Fibroblast of peridontal ligament (primary cell): ENCODE measurements at regions not wholly inside any gene's neighbourhood (a gene's known extent, or its start where the extent isn't known, plus 50 kb on each side); places are given as distances from the start of the nearest gene placed in this dataset.
"Not testable (repeated sequence)": the region's sequence is repeated elsewhere in the genome, so short reads cannot be mapped to it uniquely, and the experiment has no call there.

Experiments used
- DNase-seq: peaks from one replicate; pipeline ENCODE4 v3.0.0-alpha.2; 2010; ENCODE audit errors: extremely low read depth

DNA sequence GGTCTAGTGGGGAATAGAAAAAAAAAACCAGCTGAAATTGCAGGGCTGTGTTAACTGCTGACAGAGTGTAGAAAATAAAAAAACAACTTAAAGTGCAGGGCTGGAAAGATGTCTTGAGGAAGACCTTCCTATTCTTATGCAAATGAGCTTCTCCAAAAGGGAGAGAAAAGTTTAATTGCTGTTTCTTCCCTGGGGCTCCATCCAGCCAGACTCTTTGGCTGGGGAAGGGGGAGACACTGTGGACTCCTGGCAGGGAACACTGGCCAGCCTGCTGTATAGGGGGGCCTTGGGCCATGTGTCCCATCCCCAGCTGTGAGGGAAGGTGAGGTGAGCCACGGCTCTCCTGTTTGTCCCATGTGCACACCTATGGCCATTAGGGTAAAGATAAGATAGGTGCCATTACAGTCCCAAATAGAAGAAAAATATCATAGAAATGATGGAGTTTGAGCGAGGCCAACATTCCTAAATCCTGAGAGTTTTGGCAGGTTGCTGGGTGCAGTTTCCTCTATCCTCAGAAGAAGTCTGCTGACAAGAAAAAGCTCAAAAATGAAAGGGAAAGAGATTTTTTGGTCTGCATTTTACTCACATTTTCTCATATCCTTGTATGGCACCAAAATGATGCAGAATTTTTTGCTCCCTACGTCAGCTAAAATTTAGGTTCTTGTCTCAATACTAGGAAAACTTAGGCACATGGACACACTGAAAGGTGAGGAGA lies 901.7 kb downstream of the PLOD2 start:
- DNase-seq, result no peak

DNA sequence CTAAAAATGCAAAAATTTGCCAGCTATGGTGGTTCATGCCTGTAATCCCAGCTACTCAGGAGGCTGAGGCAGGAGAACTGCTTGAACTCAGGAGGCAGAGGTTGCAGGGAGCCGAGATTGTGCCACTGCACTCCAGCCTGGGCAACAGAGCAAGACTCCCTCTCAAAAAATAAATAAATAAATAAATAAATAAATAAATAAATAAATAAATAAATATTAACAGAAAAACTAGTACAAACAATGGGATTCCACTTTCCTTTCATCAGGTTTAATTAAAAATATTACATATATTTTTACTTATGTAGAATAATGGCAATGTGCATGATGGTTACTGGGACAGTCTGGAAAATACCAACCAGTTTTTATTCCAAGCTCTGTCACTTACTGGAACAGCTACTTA lies 897.5 kb downstream of the PLOD2 start:
- not testable (repeated sequence) for DNase-seq

DNA sequence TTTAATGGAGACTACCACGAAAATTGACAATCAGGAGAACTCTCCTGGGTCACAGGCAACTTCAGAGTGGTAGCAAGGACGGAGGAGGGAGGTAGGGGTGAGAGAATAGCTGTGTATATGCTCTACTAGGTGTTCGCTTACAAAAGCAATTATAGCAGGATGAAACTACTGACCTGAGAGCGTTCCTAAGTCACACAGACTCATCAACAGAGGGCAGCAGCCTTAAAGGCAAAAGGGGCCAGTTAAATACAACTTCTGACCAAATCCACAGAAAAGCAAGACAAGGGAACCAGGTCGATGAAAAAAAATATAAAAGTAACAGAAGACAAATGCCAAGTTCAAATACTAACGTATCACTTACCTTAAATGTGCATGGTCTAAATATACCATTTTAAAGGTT lies 894.6 kb downstream of the PLOD2 start:
- no peak for DNase-seq

DNA sequence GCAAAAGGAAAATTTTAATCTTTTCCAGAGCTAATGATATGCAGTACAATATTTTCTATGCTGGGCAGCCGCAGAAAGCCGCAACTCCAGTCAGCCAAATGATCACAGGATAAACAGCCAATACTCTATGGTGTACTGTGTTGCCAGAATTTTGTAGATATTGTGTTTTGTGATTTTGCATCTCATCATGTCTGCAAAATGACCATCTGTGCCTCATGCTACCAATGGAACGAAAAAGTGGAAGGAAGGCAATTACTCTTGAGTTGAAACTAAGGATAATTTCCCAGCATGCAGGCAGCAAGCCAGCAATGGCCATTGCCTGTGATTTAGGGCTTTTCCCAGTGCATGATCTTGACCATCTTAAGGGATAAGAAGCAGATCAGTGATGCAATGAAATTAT lies 891.9 kb downstream of the PLOD2 start:
- DNase-seq, result no peak

DNA sequence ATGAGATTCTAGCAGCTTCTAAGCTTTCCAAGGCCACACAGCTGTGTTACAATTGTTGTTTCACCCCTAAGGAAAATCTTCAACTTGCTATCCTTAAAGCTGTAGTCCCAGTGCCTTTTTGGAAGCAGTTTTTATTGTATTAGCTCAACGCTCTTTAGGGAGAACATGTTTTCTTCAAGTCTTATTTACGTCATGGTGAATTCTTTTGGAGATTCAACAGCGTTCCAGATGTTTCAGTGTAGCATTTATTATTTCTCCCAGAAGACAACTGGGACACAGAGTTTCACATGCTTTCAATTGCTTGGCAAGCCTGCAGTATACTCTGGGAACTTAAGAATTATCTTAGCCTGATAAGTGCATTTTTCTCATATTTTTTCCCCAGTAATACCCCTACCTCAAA lies 888.3 kb downstream of the PLOD2 start:
- DNase-seq, result no peak

DNA sequence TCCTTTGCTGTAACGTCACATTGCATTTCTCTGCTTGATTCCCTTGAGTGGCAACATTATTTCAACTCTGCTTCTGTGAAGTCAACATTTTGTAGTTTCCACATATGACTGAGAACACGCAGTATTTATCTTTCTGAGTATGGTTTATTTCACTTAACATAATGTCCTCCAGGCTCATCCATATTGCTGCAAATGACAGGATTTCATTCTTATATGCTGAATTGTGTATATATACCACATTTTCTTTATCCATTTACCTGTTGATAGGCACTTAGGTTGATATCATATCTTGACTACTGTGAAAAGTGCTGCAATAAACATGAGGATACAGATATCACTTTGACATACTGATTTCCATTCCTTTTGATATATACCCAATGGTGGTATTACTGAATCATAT lies 878.5 kb downstream of the PLOD2 start:
- DNase-seq, result no peak

DNA sequence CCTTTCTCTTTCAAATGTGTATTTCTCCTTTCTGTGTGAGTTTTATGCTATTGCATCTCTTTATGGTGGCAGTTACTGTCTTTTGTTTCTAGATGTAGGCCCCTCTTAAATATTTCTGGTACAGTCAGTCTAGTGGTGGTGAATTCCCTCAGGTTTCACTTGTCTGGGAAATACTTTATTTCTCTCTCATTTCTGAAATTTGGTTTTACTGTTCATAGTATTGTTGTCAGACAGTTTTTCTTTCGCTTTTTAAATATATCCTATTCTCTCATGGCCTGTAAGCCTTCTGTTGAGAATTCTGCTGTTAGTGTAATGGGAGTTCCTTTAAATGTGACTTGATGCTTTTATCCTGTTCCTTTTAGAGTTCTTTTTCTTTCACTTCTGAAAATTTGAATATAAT lies 874.0 kb downstream of the PLOD2 start:
- no peak for DNase-seq

DNA sequence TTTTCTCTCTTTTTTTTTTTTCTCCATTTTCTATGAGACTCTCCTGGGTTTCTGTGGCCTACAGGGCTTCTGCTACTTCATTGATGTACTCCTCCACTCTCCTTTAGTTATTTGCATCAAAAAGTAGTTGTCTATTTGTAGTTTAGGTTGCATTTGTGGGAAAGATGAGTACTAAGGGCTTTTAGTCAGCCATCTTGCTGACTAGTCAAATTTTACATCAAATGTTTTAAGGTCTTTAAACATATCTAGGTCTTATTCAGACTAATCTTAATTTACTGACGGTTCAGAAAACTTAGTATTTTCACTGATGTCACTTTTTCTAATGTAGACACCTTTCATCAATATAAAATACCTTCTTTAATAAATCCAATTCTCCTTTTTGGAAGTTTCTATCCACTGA lies 871.0 kb downstream of the PLOD2 start:
- no peak for DNase-seq

DNA sequence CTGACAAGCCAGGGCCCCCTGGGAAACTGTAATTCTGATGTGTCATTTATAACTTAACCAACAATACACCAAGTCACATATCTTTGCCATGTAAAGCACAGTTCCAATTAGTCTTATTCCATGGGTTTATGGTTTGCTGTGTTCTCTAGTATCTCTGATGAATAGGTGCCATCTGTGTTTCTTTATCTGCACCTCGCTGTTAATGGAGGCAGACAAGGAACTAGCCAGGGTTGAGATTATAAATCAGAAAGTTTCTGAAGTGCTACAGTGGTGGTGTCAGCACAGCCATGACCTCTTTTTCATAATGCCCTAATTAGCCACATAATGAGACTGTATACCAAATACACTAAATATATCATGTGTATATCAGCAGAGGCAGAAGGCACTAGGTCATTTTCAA lies 866.4 kb downstream of the PLOD2 start:
- DNase-seq, result no peak

DNA sequence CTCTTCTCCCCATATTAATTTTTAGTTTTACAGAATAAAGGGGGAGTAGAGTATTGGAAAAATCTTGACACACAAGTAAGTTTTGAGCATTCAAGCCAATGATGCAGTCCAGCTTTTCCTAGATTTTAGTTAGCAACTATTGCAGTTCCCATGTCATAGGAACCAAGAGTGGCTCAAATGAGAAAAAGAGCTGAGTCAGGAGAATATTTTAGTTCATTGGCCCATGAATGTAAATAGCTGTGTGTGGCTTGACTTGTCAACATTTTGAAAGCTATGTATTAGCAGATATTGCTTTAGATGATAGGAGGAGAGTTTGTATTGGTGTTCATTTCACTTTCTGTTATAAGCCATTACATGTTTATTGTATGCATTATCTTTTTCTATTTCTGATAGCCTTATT lies 853.7 kb downstream of the PLOD2 start:
- no peak for DNase-seq

DNA sequence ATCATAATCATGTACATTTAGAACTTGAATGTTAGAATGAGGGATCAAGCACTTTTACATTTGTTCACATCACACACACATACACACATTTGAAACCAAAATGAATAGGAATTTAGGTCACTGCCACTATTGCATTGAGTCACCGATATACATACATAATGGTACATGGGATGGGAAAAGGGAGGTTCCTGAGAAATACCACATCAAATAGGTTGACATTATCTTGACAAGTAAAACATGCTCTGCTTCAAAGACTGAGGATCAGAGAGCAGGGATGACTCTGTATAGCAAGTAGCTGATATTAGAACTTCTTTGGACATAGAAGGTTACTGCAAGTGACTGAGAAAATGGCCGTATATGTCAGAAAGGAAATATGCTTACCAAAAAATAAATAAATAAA lies 847.2 kb downstream of the PLOD2 start:
- DNase-seq, result no peak

DNA sequence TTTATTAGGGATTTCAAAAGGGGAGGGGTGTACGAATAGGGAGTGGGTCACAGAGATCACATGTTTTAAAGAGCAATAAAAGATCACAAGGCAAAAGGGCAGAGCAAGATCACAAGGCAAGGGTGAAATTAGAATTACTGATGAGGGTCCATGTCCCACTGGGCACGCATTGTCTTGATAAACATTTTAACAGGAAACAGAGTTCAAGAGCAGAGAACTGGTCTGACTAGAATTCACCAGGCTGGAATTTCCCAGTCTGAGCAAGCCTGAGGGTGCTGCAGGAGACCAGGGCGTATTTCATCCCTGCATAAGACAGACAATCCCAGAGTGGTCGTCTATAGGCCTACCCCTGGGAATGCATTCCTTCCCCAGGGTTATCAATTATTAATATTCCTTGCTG lies 844.7 kb downstream of the PLOD2 start:
- not testable (repeated sequence) for DNase-seq

DNA sequence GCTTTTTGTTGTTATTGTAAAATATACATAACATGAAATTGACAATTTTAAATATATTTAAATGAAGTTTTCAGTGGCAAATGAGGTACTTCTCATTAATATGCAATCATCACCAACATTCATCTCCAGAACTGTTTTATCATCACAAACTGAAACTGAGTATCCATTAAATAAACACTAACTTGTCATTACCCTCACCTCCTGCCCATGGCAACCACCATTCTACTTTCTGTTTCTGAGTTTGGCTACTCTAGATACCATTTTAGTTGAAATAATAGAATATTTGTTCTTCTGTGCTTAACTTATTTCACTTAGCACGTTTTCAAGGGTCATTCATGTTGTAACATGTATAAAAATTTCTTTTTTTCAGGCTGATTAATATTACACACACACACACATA lies 834.3 kb downstream of the PLOD2 start:
- DNase-seq, result no peak

DNA sequence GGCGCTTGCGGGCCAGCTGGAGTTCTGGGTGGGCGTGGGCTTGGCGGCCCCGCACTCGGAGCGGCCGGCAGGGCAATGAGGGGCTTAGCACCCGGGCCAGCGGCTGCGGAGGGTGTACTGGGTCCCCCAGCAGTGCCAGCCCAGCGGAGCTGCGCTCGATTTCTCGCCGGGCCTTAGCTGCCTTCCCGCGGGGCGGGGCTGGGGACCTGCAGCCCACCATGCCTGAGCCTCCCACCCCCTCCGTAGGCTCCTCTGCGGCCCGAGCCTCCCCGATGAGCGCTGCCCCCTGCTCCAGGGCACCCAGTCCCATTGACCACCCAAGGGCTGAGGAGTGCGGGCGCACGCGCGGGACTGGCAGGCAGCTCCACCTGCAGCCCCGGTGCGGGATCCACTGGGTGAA lies 827.6 kb downstream of the PLOD2 start:
- not testable (repeated sequence) for DNase-seq

DNA sequence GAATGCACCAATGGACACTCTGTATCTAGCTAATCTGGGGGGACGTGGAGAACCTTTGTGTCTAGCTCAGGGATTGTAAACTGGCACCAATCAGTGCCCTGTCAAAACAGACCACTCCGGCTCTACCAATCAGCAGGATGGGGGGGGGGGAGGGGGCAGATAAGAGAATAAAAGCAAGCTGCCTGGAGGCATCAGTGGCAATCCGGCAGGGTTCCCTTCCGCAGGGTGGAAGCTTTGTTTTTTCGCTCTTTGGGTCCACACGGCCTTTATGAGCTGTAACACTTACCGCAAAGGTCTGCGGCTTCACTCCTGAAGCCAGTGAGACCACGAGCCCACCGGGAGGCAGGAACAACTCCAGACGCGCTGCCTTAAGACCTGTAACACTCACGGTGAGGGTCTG lies 827.1 kb downstream of the PLOD2 start:
- no peak for DNase-seq

DNA sequence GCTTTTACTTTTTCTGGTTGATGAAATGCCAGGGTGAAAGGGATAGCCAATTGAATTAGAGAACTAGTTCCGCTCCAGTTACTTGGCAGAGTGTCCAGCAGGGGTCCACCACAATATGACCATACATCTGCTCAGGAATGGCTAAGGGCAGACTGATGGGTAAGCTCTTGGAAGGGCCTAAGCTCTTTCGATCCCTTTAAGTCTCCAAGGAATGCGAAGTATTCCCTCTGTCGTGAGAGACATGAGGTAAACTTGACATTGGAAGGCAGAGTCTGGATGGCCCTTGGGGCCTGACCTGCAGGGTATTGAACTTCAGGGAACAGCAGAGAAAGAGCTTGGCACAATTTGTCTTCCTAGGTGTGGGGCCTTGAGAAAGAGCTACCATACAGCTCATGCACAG lies 805.8 kb downstream of the PLOD2 start:
- DNase-seq, result no peak

DNA sequence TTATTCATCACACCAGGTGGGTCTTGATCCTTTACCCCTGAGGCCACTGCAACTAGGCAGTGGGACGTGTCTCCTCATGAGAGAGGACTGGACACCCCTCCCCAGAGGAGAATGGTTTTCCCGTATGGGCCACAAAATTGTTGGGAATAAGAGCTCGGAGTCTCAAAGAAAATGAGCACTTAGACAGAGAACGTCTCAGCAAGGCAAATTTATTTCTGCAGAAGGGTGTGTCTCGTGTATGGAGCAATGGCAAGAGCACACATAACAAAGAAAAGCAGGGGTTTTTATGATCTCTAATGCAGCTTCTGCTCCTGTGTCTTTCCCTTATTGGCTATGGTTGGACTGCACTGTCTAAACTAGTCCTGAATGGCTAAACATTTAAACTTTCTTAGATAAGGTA lies 803.5 kb downstream of the PLOD2 start:
- no peak for DNase-seq

DNA sequence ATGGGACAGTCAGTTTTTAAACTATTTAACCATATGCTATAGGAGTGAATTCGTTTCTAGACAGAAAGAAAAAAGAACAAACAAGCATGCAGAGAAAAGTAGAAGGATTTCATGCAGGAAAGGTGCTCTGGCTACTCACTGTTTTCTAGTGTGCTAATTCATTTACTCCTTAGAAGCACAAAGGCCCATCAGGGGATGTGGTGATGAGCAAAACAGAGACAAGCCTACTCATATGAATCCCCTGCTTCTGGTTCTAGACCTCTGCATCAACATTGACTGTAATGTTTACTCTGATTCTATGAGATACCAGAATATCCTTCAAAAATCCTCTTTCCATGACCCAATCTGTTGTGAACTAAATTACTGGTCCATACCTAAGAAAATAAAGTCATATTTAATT lies 801.9 kb downstream of the PLOD2 start:
- DNase-seq, result no peak

DNA sequence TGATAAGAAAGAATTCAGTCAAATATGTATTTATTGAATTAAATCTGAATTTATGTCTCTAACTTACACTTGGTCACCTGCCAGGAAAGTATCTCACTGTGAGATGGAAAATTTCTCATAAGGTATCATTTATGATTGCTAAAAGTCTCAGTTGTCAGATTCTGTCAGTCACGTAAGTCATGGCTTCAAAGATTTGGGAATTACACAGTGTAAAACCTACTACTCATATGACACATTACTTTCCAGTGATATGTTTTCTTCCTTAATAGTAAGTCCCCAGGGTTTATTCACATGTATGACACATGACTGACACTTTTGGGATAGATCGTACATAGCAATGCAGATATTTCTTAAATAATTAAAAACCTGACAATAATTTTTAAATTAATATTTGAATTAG lies 792.2 kb downstream of the PLOD2 start:
- no peak for DNase-seq

DNA sequence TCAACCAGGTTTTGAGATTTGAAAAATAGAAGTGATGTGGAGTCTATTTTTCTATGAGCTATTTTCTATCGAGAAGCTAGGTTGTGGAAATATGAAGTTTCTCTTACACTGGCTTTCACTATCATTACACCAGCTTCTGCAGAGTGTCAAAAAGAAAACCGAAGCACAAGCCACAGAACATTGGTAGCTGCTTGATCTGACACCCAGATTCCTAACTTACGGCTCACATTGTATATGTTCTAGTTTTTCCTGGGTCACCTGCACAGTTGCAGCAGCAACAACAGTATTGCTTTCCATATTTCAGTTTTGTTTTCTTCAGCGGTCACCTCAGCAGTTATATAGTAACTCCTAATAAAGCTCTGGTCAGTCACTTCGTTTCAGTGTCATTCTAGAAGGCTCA lies 790.1 kb downstream of the PLOD2 start:
- no peak for DNase-seq

DNA sequence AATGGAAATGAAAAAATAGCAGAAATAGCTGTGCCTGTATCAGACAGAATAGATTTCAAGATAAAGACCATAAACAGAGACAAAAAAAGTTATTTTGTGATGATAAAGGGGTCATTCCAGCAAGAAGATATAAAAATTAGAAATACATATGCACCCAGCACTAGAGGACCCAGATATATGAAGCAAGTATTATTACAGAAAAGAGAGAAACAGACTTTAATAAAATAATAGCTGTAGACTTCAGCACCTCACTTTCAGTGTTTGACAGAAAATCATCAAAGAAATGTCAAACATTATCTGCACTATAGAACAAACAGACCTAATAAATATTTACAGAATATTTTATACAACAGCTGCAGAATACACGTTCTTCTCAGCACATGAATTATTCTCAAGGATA lies 783.7 kb downstream of the PLOD2 start:
- DNase-seq, result no peak

DNA sequence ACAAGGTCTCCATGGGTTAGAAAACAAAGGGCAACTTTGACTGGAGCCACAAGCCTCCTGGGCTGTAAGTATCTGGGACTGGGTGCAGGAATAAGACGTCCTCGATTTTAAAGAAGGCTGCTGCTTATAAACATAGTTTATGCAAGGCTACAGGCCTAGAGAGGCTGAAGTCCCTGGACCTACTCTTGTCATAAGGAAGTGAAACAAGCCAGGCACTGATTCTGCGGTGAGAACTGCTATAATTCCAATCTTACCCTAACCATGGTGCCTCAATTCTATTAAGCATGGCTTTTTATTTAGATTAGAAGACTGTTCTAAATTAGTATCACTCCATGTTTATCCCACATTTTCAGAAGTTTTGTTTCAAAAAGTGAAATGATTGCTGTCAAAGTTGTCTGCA lies 777.6 kb downstream of the PLOD2 start:
- no peak for DNase-seq

DNA sequence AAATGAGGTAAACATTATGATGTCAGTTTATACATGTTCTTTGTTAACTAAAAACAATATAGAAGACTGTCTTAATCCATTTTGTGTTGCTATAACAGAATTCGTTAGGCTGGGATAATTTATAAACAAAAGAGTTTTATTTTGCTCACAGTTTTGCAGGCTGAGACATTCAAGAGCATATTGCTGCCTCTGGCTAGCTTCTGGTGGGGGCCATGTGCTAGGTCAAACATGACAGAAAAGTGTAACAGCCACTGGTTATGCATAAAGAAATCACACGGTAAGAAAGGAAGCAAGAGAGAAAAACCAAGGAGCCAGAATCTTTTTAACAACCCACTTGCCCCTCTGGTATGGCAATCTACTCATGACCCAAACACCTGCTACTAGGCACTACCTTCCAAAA lies 776.7 kb downstream of the PLOD2 start:
- DNase-seq, result no peak

DNA sequence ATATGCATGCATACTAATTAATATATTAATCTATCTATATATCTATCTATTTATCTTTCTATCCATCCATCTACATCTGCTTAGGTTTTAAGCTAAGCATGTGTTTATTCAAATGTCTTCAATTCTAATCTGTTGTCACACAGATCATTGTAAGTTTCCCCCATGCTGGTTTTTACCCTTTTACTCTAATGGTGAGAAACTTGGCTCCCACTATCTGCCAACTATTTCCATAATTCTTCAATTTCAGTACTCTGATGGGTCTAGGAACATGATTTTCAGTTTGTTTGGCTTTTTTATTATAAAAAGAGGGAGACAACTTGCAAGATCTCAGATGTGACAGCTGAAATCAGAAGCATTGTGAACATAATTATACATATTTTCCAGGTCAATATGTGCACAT lies 773.8 kb downstream of the PLOD2 start:
- DNase-seq, result no peak

DNA sequence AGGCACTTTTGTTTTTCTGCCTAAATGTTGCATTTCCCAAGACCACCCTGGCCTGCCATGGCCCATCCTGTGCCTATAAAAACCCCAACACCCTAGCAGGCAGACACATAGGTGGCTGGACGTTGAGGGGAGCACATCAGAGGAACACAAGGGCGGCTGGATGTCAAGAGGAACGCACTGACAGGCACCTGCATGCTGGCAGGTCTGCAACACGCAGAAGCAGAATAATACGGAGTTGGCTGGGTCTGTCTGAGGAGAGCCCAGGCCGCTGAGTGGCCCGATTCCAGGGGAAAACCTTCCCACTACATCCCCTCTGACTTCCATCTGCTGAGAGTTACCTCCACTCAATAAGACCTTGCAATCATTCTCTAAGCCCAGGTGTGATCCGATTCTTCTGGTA lies 765.6 kb downstream of the PLOD2 start:
- no peak for DNase-seq
